ENCODE measurements at regions not wholly inside any gene's neighbourhood (a gene's known extent, or its start where the extent isn't known, plus 50 kb on each side); places are given as distances from the start of the nearest gene placed in this dataset.

GRCh38 chr2:107174171-107174570 lies 288.2 kb upstream of the ST6GAL2 start:
- H3K4me3 ChIP-seq (ENCODE audit: low read depth, low read length): no peak overlapping the region
- no peak for DNase-seq (ENCODE audit: low read depth)

- DNase-seq (ENCODE audit: low read depth): no peak
- H3K4me3 ChIP-seq (ENCODE audit: low read depth, low read length): no peak overlapping the region
Measured at GRCh38 chr2:107182981-107183380, 297.0 kb upstream of the ST6GAL2 start.

- no peak overlapping the region for H3K4me3 ChIP-seq (ENCODE audit: low read depth, low read length)
- no peak for DNase-seq (ENCODE audit: low read depth)
Measured at GRCh38 chr2:107187870-107188269, 301.9 kb upstream of the ST6GAL2 start.

- no peak for DNase-seq (ENCODE audit: low read depth)
- no peak overlapping the region for H3K4me3 ChIP-seq (ENCODE audit: low read depth, low read length)
Measured at GRCh38 chr2:107195631-107196030, 309.7 kb upstream of the ST6GAL2 start.

- H3K4me3 ChIP-seq (ENCODE audit: low read depth, low read length): no peak overlapping the region
- DNase-seq (ENCODE audit: low read depth): no peak
Measured at GRCh38 chr2:107197594-107198294, 311.8 kb upstream of the ST6GAL2 start.

GRCh38 chr2:107202962-107203591 lies 317.1 kb upstream of the ST6GAL2 start:
- no peak for DNase-seq (ENCODE audit: low read depth)

GRCh38 chr2:107215401-107216350 lies 329.7 kb upstream of the ST6GAL2 start:
- no peak for DNase-seq (ENCODE audit: low read depth)
- no peak overlapping the region for H3K4me3 ChIP-seq (ENCODE audit: low read depth, low read length)

More at GRCh38 chr2:107202962-107203591, 317.1 kb upstream of the ST6GAL2 start:
- no peak overlapping the region for H3K4me3 ChIP-seq (ENCODE audit: low read depth, low read length)

GRCh38 chr2:107218208-107218607 lies 332.2 kb upstream of the ST6GAL2 start:
- no peak for DNase-seq (ENCODE audit: low read depth)
- H3K4me3 ChIP-seq (ENCODE audit: low read depth, low read length): no peak overlapping the region

GRCh38 chr2:107222466-107222865 lies 336.5 kb upstream of the ST6GAL2 start:
- H3K4me3 ChIP-seq (ENCODE audit: low read depth, low read length): no peak overlapping the region
- no peak for DNase-seq (ENCODE audit: low read depth)

GRCh38 chr2:107235491-107236254 lies 349.7 kb upstream of the ST6GAL2 start:
- no peak overlapping the region for H3K4me3 ChIP-seq (ENCODE audit: low read depth, low read length)
- DNase-seq (ENCODE audit: low read depth): no peak

- no peak overlapping the region for H3K4me3 ChIP-seq (ENCODE audit: low read depth, low read length)
- DNase-seq (ENCODE audit: low read depth): no peak
Measured at GRCh38 chr2:107242811-107243210, 356.8 kb upstream of the ST6GAL2 start.

GRCh38 chr2:107248932-107249331 lies 363.0 kb upstream of the ST6GAL2 start:
- H3K4me3 ChIP-seq (ENCODE audit: low read depth, low read length): no peak overlapping the region
- DNase-seq (ENCODE audit: low read depth): no peak

GRCh38 chr2:107255744-107256143 lies 369.8 kb upstream of the ST6GAL2 start:
- DNase-seq (ENCODE audit: low read depth): no peak
- no peak overlapping the region for H3K4me3 ChIP-seq (ENCODE audit: low read depth, low read length)

- no peak overlapping the region for H3K4me3 ChIP-seq (ENCODE audit: low read depth, low read length)
- no peak for DNase-seq (ENCODE audit: low read depth)
Measured at GRCh38 chr2:107258531-107259407, 372.8 kb upstream of the ST6GAL2 start.

- H3K4me3 ChIP-seq (ENCODE audit: low read depth, low read length): no peak overlapping the region
- no peak for DNase-seq (ENCODE audit: low read depth)
Measured at GRCh38 chr2:107259408-107260195, 373.6 kb upstream of the ST6GAL2 start.

- DNase-seq (ENCODE audit: low read depth): no peak
- H3K4me3 ChIP-seq (ENCODE audit: low read depth, low read length): no peak overlapping the region
Measured at GRCh38 chr2:107263628-107264027, 377.7 kb upstream of the ST6GAL2 start.

- H3K4me3 ChIP-seq (ENCODE audit: low read depth, low read length): no peak overlapping the region
- no peak for DNase-seq (ENCODE audit: low read depth)
Measured at GRCh38 chr2:107264184-107264583, 378.2 kb upstream of the ST6GAL2 start.

- DNase-seq (ENCODE audit: low read depth): no peak
- no peak overlapping the region for H3K4me3 ChIP-seq (ENCODE audit: low read depth, low read length)
Measured at GRCh38 chr2:107266555-107266954, 380.6 kb upstream of the ST6GAL2 start.
